Right lobe of liver (tissue), 4 donors: ENCODE measurements at regions not wholly inside any gene's neighbourhood (a gene's known extent, or its start where the extent isn't known, plus 50 kb on each side); places are given as distances from the start of the nearest gene placed in this dataset.

Experiments
- POLR2A ChIP-seq: fragments of 450-650 bp; IDR thresholded peaks from one replicate; pipeline ENCODE4 v1.6.1; 2017; ENCODE audit warnings: antibody characterized with exemption, mild to moderate bottlenecking
- TF ChIP-seq, protein P1 (sequence below), 4 donors: fragments of 200-600 bp in 3 of 4; fragments of 450-650 bp in 1 of 4; IDR thresholded peaks; one replicate each; pipeline versions ENCODE4 v1.5.1 to v1.8.0; 2016 to 2022; ENCODE audit warnings: antibody characterized with exemption in 4 of 4, mild to moderate bottlenecking in 2 of 4
- donor health status: DM: no; HTN: no; CAD: no.
- donor health status: DM: no; HTN: no; CAD: no.
- donor health status: DM: no; HTN: yes; CAD: no.

DNA sequence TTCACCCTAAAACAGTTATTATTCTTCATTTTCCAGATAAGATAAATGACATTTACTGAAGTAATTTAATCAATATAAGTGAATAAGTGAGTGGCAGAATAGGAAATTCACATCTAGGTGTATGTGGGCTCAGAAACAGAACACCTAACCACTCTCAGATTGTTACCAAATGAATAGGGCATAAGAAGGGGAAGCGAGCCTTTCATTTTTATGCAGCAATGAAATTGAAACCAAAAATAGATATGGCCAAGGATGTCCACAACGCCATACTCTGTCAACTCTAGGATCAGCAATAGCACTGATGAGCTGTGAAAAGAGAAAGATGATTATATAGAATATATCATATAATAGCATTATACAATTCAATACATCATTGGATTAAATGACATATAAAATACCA is 398.1 kb upstream of the API5 start:
- TF ChIP-seq POLR2A: no peak
- TF ChIP-seq, protein P1, sequence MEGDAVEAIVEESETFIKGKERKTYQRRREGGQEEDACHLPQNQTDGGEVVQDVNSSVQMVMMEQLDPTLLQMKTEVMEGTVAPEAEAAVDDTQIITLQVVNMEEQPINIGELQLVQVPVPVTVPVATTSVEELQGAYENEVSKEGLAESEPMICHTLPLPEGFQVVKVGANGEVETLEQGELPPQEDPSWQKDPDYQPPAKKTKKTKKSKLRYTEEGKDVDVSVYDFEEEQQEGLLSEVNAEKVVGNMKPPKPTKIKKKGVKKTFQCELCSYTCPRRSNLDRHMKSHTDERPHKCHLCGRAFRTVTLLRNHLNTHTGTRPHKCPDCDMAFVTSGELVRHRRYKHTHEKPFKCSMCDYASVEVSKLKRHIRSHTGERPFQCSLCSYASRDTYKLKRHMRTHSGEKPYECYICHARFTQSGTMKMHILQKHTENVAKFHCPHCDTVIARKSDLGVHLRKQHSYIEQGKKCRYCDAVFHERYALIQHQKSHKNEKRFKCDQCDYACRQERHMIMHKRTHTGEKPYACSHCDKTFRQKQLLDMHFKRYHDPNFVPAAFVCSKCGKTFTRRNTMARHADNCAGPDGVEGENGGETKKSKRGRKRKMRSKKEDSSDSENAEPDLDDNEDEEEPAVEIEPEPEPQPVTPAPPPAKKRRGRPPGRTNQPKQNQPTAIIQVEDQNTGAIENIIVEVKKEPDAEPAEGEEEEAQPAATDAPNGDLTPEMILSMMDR (IDR thresholded peaks at IDR 0.05): no peak
